OCI-LY7 (cell line): ENCODE measurements at regions not wholly inside any gene's neighbourhood (a gene's known extent, or its start where the extent isn't known, plus 50 kb on each side); places are given as distances from the start of the nearest gene placed in this dataset.

ENCODE experiments used
- BruUV-seq: library from RNA; stranded (reverse); fragments of 400-500 nt; replicated peaks from 2 replicates; lab custom pipeline; 2021; lab: Mats Ljungman, UMichigan
- CTCF ChIA-PET: fragments of 300-600 bp; sonication (Branson Sonifier 250); formaldehyde crosslinking; loops from one replicate; lab custom pipeline; 2022; ENCODE audit warnings: antibody characterized with exemption; ENCODE audit not compliant: unreplicated experiment; lab: Charles Lee
- POLR2A ChIA-PET: fragments of 300-600 bp; sonication (Branson Sonifier 250); formaldehyde crosslinking; loops from one replicate; lab custom pipeline; 2022; ENCODE audit warnings: antibody characterized with exemption; lab: Charles Lee
- DNase-seq: peaks from one replicate; pipeline ENCODE4 v3.0.0-alpha.2; 2015; ENCODE audit warnings: low spot score
- H2AFZ ChIP-seq: fragments of 200-600 bp; sonication (generic), shearing (Covaris generic); 2 replicates; pipeline ENCODE4 v1.6.1; 2014; ENCODE audit warnings: mild to moderate bottlenecking, antibody characterized with exemption, low read length, moderate library complexity
- H3K27ac ChIP-seq: fragments of 200-600 bp; sonication (generic); 2 replicates; pipeline ENCODE4 v1.5.1; 2014; ENCODE audit warnings: mixed run types, low read depth, mild to moderate bottlenecking, moderate library complexity, low read length, inconsistent platforms; ENCODE audit not compliant: poor library complexity, severe bottlenecking
- H3K36me3 ChIP-seq: fragments of 200-600 bp; sonication (generic); 2 replicates; pipeline ENCODE4 v1.6.1; 2014; ENCODE audit warnings: mild to moderate bottlenecking, antibody characterized with exemption, low read length, moderate library complexity, mixed read lengths; ENCODE audit not compliant: insufficient read depth
- H3K4me1 ChIP-seq: fragments of 200-600 bp; sonication (generic); 2 replicates; pipeline ENCODE4 v1.5.1; 2014; ENCODE audit warnings: mild to moderate bottlenecking, low read length; ENCODE audit not compliant: insufficient read depth, poor library complexity, severe bottlenecking
- H3K4me2 ChIP-seq: fragments of 200-600 bp; sonication (generic); 2 replicates; pipeline ENCODE4 v1.6.1; 2014; ENCODE audit warnings: mild to moderate bottlenecking, low read length
- H3K4me3 ChIP-seq: fragments of 200-600 bp; sonication (generic); 2 replicates; pipeline ENCODE4 v1.5.1; 2014; ENCODE audit warnings: mild to moderate bottlenecking, low read depth, low read length; ENCODE audit not compliant: poor library complexity, severe bottlenecking
- H3K79me2 ChIP-seq: fragments of 200-600 bp; sonication (generic); 2 replicates; pipeline ENCODE4 v1.6.1; 2016; ENCODE audit warnings: low read depth, mild to moderate bottlenecking, low read length, moderate library complexity, mixed read lengths; ENCODE audit not compliant: insufficient read depth
- H3K9me2 ChIP-seq: fragments of 200-600 bp; sonication (generic); 2 replicates; pipeline ENCODE4 v1.6.1; 2016; ENCODE audit warnings: mild to moderate bottlenecking, low read length, mixed read lengths; ENCODE audit not compliant: insufficient read depth
- H3K9me3 ChIP-seq: fragments of 200-600 bp; sonication (generic); 2 replicates; pipeline ENCODE4 v1.6.1; 2014; ENCODE audit warnings: mild to moderate bottlenecking, mixed run types, low read length, mixed read lengths
- H4K20me1 ChIP-seq: fragments of 200-600 bp; sonication (generic); 2 replicates; pipeline ENCODE4 v1.6.1; 2014; ENCODE audit warnings: mild to moderate bottlenecking, antibody characterized with exemption, low read length, moderate library complexity, mixed read lengths; ENCODE audit not compliant: insufficient read depth
- EZH2phosphoT487 ChIP-seq: fragments of 200-600 bp; sonication (generic); IDR thresholded peaks from 2 replicates; pipeline ENCODE4 v1.6.1; 2018; ENCODE audit warnings: low read depth, borderline replicate concordance, mild to moderate bottlenecking, mixed run types, antibody characterized with exemption, low read length, moderate library complexity, mixed read lengths
- intact Hi-C: fragments of 100-400 bp; cut with micrococcal nuclease; formaldehyde crosslinking; loops from one replicate; pipeline ENCODE4 v1.10.0; 2022; ENCODE audit not compliant: unreplicated experiment
- TF ChIP-seq, protein P1 (sequence below): fragments of 200-600 bp; sonication (generic); conservative IDR thresholded peaks from 2 replicates; pipeline ENCODE4 v1.5.1; 2014; ENCODE audit warnings: mild to moderate bottlenecking, antibody characterized with exemption, low read length, moderate library complexity, mixed read lengths

DNA sequence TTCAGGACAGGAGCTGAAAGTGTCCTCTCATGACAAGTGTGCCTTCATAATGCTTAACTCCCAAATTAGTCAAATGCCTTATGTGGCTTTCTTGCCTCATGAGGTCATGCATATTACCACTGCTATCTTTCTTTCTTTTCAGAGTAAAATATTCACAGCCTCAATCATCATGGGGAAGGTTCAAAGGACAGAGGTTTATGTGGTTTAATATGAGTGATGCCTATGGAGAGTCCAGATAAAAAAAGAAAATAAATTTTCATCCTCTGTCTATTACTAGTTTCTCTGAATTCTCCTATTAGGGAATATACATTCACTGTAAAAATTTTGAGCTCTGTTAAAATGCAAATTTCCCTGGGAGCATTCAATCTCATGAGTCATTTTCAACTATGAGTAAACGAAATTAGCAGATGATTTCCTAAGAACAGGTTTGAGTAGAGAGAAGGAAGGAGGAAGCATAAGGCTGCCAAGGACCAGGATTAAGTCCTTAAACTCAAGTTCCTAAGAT is 396.9 kb upstream of the ADGRB3 start:
- Histone ChIP-seq H2AFZ (no peak overlapping the region), H3K79me2 (no peaks in the 10 kb centered on the region), H3K4me3 (no peak overlapping the region), H3K4me1 (no peaks in the 10 kb centered on the region), H3K4me2 (no peak overlapping the region), H4K20me1 (no peaks in the 10 kb centered on the region), H3K9me2 (no peaks in the 10 kb centered on the region), H3K9me3 (no peaks in the 10 kb centered on the region), H3K36me3 (no peaks in the 10 kb centered on the region), H3K27ac (no peak overlapping the region)
- TF ChIP-seq EZH2phosphoT487: no peak
- TF ChIP-seq, protein P1, sequence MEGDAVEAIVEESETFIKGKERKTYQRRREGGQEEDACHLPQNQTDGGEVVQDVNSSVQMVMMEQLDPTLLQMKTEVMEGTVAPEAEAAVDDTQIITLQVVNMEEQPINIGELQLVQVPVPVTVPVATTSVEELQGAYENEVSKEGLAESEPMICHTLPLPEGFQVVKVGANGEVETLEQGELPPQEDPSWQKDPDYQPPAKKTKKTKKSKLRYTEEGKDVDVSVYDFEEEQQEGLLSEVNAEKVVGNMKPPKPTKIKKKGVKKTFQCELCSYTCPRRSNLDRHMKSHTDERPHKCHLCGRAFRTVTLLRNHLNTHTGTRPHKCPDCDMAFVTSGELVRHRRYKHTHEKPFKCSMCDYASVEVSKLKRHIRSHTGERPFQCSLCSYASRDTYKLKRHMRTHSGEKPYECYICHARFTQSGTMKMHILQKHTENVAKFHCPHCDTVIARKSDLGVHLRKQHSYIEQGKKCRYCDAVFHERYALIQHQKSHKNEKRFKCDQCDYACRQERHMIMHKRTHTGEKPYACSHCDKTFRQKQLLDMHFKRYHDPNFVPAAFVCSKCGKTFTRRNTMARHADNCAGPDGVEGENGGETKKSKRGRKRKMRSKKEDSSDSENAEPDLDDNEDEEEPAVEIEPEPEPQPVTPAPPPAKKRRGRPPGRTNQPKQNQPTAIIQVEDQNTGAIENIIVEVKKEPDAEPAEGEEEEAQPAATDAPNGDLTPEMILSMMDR: no peak
- CTCF ChIA-PET: no interaction called here
- intact Hi-C loops: no loop called here
- no TSS peak for BruUV-seq
- POLR2A ChIA-PET: no interaction called here
- DNase-seq: no peak

DNA sequence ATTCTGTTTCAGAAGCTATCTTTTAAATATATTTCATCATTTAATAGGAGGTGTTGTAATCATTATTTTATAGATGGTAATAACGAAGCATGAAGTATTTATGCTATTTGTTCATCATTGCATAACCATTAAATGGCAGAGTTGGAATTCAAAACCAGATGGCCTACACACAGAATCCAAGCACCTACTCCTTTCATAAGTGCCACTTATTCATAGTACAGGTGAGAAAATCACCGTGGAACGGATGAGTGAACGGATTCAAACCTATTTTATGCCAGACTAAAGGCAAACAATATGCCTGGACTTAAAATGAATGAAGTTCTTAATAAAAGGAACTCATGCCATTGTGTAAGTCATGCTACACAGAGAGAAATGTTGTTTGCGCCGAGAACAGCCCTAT is 397.9 kb upstream of the ADGRB3 start:
- TF ChIP-seq, protein P1: no peak
- no peak for TF ChIP-seq EZH2phosphoT487

DNA sequence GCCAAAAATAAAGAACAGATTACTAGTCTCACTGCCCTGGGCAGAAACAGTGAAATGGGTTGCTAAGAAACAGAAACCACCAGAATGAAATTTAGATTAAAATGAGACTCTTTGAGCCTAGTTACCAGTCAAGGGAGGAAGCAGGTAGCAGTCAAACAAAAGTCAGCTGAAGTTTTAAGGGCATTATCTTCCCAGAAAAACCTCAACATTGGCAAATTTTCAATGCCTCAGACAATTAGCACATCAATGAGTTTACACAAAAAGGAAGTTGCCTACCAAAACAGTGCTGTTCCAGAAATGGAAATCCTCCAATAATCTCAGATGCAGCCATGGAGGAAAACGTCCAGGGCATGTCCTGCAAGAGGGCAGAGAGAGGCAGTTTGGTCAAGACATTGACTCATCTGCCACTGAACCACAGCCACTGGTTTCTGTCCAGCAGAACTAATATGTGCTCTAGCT is 399.7 kb upstream of the ADGRB3 start:
- no peak overlapping the region for H2AFZ ChIP-seq
- no peak overlapping the region for H3K4me3 ChIP-seq
- DNase-seq: no peak
- no TSS peak for BruUV-seq
- H3K9me2 ChIP-seq: no peaks in the 10 kb centered on the region
- H3K4me1 ChIP-seq: no peaks in the 10 kb centered on the region
- H3K27ac ChIP-seq: no peak overlapping the region
- ChIA-PET CTCF (no interaction called here), POLR2A (no interaction called here)
- intact Hi-C loops: no loop called here
- no peaks in the 10 kb centered on the region for H3K36me3 ChIP-seq
- no peak for TF ChIP-seq EZH2phosphoT487
- H4K20me1 ChIP-seq: no peaks in the 10 kb centered on the region
- H3K4me2 ChIP-seq: no peak overlapping the region
- H3K79me2 ChIP-seq: no peaks in the 10 kb centered on the region
- H3K9me3 ChIP-seq: no peaks in the 10 kb centered on the region

More for the DNA sequence above, 397.9 kb upstream of the ADGRB3 start:
- Histone ChIP-seq H3K36me3 (no peaks in the 10 kb centered on the region), H3K27ac (no peak overlapping the region), H3K4me3 (no peak overlapping the region), H2AFZ (no peak overlapping the region), H3K79me2 (no peaks in the 10 kb centered on the region), H3K4me1 (no peaks in the 10 kb centered on the region), H3K9me2 (no peaks in the 10 kb centered on the region), H4K20me1 (no peaks in the 10 kb centered on the region), H3K4me2 (no peak overlapping the region), H3K9me3 (no peaks in the 10 kb centered on the region)
- ChIA-PET POLR2A (interaction anchor here (0.6 kb wide), 1 partner anchor 264 kb away, joined by 3 read pairs; no protein-coding TSS in a partner anchor), CTCF (no interaction called here)
- no TSS peak for BruUV-seq
- no peak for DNase-seq
- intact Hi-C loops: no loop called here
